Ecto neural progenitor cell (in vitro differentiated cells): ENCODE measurements at regions not wholly inside any gene's neighbourhood (a gene's known extent, or its start where the extent isn't known, plus 50 kb on each side); places are given as distances from the start of the nearest gene placed in this dataset.
A peak's percentile ranks its signal among the peaks of the same experiment; 100 is the strongest.

Experiments
- DNase-seq: peaks from one replicate; pipeline ENCODE4 v3.0.0-alpha.2; 2018; ENCODE audit warnings: low spot score

DNA sequence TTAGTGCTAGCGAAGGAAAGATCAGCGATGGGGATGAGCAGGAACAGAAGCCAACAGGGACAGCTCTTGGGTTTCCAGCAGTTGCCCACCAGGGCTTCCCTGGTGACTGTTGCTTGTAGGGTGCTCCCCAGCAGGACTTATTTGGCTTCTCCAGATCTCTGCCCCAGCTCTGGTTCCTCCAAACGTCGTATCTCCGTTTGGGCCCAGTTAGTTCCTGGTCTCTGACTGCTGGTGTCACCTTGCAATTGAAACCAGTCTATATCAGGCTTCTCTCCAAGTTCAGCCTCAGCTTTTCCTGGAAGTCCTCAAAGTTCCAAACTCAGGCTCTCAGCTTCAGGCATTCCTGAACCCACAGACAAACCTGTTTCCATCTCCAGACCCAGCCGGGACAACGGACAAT, 70.8 kb upstream of the NXT1 start:
- no peak for DNase-seq

DNA sequence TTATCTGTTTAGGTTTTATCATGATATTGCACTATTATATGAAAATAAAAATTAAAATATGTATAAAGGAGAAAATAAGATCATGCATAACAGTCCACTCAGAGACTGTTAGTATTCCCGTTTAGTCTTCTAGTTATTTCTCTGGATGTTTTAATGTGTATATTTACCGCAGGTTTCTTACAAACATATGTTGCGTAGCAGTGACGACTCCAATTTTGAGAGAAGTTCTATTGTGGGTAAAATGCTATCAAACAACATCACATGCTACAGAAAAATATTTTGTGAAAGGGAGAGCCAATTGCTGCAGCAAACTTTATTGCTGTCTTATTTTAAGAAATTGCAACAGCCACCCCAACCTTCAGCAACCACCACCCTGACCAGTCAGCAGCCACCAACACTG, 72.4 kb upstream of the NXT1 start:
- DNase-seq, result no peak

DNA sequence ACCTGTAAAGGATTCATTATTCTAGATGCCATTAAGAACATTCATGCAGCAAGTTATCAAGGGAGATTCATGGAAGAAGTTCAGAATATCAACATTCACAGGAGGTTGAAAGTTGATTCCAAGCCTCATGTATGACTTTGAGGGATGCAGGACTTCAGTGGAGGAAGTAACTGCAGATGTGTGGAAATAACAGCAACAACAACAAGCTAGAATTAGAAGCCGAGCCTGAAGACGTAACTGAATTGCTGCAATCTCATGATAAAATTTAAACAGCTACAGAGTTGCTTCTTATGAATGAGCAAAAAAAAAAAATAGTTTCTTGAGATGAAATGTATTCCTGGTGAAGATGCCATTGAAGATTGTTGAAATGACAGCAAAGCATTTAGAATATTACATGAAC, 73.3 kb upstream of the NXT1 start:
- no peak for DNase-seq

DNA sequence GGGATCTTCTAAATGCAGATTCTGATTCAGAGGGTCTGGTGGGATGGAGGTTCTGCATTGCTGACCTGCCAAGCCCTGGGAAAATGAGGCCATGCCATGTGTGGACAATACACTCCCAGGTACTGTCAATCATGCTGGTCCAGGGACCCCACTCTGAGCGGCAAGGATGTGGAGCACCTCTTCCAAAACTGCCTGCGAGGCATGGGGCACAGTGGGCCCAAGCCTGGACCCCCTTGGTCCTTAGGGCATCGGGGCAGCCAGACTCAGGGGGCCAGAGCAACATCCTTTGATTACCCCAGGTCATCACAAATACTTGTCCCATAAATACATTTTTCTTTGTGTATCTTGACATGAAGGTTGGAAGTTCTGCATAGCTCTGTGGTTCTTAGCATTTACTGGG, 76.8 kb upstream of the NXT1 start:
- no peak for DNase-seq

DNA sequence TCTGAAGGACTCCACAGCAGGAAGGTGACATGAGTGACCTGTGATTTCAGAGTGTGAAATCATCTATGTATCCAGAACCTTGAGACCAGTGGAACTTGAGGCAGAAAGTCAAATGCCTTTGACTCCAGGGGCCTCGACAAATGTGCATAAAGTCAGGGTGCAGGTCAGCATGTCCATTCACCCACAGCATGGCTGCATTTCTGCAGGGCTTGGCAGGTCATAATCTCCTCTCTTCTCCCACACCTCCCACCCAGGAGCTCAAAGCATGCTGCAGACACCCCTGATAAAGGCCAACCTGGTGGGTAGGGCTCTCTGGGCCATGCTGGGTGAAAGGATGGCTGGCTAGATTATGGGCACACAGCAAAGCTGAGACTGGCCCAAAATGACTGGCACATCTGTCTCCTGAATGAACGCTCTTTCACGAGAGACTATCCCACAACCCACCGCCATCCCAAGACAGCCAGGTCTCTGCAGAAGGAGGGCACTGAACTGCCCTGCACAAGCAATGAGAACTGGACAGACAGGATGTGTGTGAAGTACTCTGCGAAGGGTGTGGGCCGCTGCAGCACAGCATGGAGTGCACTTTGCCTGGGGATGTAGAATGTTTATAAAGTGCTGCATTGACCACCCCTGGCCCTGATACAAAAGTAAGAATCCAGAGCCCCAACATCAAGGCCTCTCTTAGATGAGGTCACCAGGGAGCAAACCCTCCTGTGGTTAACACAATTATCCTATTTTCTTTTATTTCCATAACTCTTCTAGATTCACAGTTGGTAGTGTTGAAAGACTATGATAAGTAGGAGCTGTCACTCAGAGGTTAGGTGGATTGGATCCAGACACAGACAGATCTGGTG, 78.2 kb upstream of the NXT1 start:
- no peak for DNase-seq

DNA sequence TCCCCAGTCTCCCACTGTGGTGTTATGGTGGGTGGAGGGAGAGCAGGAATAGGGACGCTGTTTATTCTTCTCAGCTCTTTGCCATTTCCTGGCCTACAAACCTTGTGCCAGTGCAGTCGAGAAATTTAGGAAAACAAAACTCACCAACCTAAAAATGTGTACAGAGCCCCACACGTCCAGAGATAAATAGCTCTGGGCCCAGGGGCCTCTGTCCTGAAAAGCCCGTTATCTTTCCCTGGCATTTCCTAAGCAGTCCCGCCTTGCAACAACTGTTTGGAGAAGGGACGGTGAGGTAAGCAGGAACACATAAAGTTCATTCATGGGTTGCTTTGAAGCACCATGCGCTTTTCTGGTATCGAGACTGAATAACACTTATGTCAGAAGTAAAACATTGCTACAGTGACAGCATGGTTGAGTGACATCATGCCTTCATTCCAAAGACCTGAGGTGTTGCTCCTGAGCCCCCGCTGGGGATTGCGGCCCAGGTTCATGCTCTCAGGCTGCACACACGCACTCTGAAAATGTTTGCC, 80.1 kb upstream of the NXT1 start:
- DNase-seq, result no peak

DNA sequence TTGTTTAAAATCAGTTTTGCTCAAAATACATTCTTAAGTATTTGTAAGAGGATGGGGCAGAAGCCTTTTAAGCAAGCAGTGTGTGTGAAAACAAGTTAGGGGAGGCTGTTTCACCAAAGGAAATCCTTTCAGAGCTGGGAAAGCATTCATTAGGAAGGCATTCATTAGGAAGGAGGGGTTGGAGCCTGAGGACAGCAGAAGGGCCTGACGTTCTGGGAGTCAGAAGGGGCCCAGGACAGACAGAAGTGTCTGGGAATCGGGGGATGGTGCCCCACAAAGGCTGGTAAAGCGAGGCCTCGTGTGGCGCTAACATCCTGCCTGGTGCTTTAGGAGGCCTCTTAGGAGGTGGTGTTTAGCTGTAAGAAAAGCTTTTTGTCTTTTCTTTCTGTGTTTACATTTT, 80.6 kb upstream of the NXT1 start:
- no peak for DNase-seq

DNA sequence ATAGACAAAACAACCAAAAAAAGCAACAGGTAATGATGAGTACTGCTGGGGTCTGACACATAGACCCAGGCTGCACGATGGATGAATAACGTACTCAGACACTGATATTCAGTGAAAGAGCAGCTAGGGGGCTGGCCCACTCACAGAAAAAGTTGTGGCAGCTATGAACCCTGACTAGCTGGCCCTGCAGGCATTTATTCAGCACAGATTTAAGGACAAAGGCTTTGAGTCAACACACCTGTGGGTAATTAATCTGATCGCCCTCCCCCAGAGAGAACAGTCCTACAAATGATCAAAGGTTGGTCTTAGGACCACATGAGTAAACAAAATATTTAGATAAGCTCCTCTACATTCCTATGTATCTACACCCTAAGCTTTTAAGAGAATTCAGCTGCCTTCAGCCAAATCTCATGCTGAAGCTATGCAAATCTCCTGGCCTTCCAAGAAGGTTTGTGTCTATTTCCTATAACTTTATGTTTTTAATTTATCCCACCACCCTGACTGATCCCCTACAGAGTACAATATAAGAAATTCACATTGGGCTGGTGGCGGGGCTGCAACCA, 81.7 kb upstream of the NXT1 start:
- no peak for DNase-seq

DNA sequence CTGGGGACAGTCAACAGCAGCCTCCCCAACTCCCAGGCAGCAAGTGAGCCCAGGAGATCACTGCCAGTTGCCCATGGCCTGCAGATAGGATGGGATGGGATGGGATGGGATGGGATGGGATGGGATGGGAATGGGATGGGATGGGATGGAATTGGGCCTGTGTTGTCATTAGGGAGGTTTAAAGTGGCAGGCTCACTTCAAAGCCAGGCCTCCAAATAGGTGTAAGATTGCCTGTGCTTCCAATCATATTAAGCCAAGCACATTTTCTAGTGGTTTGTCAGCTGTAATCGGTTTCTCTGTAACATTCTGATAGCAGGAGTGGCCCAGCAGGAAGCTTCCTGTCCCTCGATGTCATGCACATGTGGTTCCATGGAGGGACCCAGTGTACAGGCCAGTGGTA, 82.7 kb upstream of the NXT1 start:
- DNase-seq, result no peak

DNA sequence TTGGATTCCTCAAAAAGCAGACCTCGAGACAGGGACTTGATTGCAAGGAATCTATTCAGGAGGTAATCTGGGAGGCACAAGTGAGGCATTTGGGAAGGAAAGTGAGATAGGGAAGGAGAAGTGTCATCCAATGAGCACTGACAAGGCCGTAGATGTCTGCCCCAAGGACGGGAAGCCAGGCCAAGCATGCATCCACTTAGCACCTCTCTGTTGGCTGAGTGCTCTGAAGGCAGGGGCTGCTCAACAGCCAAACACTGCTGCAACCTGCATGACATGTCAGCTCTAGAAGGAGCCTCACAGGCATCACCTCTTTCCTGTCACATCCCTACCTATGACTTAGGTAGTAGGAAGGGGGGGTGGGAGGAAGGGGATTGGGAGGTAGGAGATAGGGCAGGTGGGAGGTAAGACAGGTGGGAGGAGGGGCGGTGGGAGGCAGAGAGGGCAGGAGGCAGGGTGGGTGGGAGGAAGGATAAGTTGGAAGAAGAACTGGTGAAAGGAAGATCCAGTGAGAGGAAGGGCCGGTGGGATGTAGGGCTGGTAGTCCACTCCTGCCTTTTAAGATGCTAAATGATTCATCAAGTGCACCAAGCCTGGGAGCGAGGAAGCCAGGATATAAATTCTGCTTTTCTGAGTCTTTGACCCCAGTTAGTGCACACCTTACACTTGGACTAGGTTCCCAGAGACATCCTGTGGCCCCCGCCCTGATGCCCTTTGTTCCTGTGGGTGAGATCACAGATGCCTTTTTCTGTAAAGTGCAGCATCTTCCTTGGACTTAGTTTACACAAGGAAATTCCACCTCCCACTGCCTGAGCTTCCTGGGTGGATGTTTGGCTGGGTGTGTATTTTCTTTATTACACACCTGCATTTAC, 83.8 kb upstream of the NXT1 start:
- no peak for DNase-seq

DNA sequence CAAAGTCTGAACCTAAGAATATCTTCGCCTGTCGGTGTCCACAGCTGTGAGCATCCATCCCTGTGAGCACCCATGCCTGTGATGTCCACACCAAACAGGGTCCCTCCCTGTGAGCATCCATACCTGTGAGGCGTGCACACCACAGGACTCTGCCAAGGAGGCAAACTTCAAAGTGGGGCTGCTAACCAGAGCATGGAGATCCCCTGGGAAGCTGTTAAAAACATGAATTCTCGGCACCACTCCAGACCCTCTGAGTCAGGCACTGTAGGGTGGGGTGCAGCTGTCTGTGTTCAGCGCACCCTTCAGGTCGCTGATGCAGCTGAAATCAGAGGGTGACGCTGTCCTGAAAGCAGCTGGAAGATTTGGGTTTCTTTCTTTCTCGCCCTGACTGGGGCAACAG, 85.4 kb upstream of the NXT1 start:
- DNase-seq, result peak; percentile 27

DNA sequence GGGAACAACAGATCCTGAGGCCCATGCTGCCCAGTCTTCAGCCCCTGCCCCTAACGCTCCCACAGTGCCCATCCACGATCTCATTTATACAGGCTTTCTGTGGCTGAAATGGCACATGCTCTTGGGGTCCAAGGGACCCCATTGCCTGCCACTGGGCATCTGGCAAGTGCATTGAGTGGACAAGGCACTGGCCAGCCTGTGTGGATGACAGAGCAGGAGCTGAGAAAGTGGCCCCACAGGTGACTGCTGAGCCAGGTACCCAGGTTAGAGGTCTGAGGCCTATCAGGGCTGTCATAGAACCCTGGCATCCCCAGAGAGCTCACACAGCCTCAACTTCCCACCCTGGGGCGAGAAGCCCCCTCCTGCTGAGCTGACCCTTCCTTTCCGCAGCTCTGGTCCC, 86.0 kb upstream of the NXT1 start:
- DNase-seq, result peak; percentile 13

DNA sequence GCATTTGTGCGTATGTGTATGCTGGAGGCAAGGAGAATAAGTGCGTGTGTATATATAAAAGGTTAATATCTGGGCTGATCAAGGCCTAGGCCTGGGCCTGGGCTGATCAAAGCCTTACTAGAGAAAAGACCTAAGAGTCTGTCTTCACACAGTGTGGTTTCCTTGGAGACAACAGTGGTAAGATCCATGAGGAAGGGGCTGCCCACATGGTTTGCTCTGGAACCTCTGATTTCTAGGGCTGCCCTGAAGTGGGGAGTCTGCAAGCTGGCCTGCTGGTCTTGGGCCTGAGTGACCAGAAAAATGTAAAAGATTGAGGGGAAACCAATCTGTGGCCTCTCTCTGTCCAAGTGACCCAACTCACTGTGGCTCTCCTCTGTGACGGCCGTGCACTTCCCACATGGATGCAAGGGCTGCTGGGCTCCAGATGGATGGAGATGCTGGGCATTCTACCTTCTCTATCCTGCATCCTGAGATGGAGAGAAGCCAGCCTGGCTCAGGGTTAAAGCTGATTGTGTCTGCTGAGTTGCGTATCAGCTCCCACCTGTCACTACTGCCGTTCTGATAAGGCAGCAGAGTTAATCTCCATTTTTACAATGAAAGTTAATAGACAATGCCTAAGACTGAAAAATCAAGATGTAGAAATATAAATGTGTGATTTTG, 90.3 kb upstream of the NXT1 start:
- peak; percentile 17 for DNase-seq

DNA sequence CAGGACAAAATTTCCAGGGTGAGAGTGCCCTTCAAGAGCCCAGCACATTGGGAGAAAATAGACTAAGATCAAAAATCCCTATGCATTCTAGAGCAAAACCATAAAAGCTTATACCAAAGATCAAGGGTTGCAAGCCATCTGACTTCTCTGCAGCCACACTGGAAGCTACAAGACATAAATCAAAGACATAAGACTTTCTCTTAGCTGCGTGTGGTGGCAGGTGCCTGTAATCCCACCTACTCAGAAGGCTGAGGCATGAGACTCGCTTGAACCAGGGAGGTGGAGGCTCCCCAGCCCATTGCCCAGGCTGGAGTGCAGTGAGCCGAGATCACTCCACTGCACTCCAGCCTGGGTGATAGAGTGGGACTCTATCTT, 91.9 kb upstream of the NXT1 start:
- DNase-seq, result peak; percentile 9

DNA sequence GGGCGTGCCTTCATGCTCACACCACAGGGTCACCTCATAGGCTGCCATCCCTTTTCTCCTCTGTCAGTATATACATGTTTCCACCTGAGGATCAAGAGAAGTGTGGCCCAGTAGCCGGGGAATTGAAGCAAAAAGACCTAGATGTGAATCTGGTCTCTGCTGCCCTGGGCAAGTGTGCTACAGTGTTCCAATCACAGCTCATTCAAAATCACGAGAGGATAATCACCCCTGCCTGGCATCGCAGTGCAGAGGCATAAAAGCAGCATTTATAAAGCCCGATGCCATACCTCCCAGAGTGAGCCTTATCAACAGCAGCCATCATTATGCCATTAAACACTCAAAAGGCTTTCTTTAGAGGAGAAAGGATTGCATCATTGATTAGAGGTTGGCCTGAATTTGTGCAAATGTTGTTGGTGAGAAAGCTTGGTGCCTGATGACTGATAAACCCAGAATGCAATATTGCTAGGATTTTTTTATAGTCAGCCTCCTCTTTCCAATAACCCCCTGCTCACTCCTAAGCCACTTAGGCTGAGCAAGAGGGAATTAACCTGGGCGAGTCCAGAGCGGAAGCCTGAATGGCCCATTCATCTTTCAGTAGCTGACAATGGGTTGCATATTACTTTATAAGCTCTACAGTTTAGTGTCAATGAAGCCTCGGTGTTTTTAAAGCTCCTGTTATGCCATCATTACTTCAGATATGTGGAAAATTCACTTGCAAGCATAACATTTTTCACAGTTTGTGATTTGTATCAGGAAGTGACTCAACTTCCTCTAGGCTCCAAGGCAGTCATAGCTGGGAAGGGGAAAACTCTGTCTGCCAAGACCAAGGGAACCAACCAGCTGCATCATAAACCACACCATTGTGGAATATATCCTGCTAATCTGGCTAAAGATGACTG, 92.5 kb upstream of the NXT1 start:
- DNase-seq, result peak; percentile 28

DNA sequence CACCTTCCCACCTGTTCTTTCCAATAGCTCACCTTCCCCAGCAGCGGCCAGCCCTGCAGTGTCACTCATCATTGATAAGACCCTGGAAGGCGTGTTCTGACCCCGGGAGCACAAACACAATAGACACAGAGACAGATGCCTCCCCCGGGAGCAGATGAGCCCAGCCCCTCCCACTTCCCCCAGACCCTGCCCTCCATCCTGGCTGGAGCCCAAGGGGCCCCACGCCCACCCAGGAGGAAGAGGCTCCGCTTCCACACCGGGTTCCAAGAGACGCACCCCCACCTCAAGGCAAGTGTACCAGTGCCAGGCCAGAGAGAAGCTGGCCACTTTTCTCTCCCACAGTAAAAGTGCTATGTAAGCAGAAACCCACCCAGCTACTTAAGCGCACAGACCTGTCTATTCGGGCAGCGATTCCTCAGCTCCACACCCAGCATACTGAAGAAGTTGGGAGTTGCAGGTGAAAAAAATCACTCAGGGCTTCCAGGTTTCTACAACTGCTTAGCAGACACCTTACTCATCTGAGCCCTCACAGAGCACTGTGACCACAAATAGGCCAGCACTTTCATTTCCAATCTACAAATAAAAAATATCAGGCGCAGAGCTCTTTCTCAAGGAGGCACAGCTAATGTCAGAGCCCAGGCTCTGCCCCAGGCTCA, 93.4 kb upstream of the NXT1 start:
- peak; percentile 43 for DNase-seq

DNA sequence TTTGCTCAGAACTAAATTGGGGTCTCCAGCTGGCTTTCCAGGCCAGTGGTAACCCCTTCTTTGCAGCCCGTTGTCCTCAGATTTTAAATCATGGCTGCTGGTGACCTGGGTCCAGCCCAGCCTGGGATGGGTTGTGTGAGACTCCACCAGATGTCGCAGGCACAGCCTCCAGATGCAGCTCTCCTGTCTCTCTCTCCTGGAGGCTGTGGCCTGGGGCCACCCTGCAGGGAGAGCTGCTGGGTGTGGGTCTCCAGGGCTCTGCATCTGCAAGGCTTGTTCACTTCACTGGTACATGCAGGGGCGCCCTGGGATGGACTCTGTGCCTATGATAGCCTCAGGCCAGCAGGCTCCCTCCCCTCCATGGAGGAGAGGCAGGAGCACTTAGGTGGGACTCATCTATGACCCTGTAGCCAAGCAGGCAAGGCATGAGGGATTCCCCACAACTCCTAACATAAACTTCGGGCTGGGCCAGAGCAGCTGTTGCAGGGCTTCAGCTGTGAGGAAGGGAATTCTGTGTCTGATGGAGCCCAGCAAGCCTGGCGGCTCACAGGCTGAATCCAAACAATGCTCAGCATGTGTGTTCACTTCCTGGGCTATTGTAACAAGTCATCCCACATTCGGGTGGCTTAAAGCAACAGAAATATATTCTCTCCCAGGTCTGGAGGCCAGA, 94.7 kb upstream of the NXT1 start:
- peak; percentile 45 for DNase-seq

DNA sequence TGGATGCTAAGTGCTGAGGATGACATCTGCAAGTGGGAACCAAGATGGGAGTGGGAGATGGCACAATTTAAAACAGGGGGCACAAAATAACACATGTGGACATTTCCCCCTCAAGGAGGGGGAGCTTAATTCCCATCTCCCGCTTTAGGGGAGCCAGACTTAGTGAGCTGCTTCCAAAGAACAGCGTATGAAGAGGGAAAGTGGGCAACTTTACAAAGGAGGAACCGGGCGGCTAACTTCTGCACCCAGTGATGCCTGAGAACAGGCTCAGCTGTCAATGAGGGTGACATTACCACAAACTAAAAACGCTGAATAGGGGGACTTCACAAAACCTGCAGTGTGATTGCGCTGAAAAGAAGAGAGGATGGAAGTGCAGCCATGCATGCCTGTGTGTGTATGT, 95.5 kb upstream of the NXT1 start:
- no peak for DNase-seq

DNA sequence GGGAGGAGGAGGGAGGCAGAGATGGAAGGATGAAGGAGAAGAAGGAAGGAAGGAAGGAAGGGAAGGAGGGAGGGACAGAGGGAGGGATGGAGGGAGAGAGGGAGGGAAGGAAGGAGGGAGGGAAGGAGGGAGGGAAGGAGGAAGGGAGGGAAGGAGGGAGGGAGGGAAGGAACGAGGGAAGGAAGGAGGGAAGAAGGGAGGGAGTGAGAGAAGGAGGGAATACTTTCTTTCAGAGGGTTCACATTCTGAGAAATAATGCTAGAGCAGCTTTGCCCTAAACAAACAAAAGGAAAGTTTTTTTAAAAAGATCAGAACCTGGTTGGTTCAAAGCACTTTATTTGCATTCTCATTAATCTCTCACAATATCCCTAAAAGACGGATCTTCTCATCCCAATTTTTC, 96.1 kb upstream of the NXT1 start:
- DNase-seq, result no peak

DNA sequence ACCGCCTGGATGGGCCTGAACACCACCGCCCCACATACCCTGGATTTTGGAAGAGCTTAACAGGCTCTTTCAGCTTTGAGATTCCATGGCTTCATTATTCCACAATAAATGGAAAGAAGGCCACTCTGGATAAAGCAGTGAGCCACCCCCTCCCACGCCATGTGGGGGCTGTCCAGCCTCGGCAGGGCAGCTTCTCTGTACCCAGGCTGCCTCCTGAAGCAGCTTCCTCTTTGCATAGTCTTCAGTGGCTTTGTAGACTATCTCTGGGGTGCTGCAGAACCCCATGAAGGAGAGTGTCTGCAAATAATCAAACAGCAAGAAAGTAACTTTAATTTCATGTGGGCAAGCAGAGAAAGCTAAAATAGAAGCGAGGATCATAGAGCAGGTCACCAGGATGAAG, 96.6 kb upstream of the NXT1 start:
- peak; percentile 9 for DNase-seq
